C4-2B (cell line): ENCODE measurements at regions not wholly inside any gene's neighbourhood (a gene's known extent, or its start where the extent isn't known, plus 50 kb on each side); places are given as distances from the start of the nearest gene placed in this dataset.

Experiments used
- H3K27ac ChIP-seq: fragments of 450-650 bp; 2 replicates; pipeline ENCODE4 v1.5.1; 2017
- ZFX ChIP-seq: fragments of 450-650 bp; IDR thresholded peaks from 2 replicates; pipeline ENCODE4 v1.6.1; 2017
- TF ChIP-seq, protein P1 (sequence below): fragments of 450-650 bp; conservative IDR thresholded peaks from 2 replicates; pipeline ENCODE4 v1.5.1; 2017; ENCODE audit warnings: mild to moderate bottlenecking

DNA sequence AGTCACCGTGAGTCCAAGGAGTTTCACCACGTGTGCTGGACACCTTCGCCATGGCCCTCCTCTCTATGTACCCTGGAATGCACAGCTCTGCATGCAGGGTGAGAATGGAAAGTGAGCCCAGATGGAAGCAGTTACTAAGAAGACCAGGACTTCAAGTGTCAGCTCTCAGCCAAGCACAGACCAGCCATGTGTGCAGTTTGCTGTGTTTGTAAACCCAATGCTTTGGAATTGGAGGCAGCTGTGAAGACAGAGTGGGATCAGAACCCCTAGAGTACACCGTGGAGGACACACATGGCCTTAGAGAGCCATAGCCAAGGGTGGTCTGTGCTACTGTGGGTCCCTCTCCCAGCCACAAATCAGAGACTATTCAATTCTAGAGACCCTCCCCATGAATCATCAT lies 655.5 kb upstream of the ID2 start:
- no peak for TF ChIP-seq ZFX
- TF ChIP-seq, protein P1, sequence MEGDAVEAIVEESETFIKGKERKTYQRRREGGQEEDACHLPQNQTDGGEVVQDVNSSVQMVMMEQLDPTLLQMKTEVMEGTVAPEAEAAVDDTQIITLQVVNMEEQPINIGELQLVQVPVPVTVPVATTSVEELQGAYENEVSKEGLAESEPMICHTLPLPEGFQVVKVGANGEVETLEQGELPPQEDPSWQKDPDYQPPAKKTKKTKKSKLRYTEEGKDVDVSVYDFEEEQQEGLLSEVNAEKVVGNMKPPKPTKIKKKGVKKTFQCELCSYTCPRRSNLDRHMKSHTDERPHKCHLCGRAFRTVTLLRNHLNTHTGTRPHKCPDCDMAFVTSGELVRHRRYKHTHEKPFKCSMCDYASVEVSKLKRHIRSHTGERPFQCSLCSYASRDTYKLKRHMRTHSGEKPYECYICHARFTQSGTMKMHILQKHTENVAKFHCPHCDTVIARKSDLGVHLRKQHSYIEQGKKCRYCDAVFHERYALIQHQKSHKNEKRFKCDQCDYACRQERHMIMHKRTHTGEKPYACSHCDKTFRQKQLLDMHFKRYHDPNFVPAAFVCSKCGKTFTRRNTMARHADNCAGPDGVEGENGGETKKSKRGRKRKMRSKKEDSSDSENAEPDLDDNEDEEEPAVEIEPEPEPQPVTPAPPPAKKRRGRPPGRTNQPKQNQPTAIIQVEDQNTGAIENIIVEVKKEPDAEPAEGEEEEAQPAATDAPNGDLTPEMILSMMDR, result no peak
- no peak overlapping the region for H3K27ac ChIP-seq

DNA sequence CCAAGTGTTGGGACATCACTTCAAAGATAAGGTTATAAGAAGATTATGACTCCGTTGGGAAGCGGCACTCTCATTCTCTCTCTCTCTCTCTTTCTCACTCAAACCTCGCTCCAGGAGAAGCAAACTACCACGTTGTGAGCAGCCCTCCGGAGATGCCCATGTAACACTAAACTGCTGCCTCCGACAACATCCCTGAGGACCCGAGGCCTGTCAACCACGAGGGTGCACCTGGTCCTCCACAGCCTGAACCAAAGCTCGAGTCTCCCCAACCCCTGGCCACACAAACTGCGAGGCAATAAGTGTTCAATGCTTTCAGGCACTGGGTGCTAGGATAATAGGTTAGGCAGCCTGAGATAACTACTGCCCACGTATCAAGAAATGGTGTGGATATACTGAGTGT lies 654.5 kb upstream of the ID2 start:
- TF ChIP-seq, protein P1, result no peak
- no peak for TF ChIP-seq ZFX
- no peak overlapping the region for H3K27ac ChIP-seq

DNA sequence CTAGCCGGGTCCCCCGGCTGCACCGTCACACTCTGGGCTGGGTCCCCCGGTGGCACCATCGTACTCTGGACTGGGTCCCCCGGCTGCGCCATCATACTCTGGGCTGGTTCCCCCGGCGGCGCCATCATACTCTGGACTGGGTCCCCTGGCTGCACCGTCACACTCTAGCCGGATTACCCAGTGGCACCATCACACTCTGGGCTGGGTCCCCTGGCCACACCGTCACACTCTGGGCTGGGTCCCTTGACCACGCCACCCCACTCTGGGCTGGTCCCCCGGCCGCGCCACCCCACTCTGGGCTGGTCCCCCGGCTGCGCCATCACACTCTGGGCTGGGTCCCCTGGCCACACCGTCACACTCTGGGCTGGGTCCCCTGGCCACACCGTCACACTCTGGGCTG lies 653.8 kb upstream of the ID2 start:
- no peak overlapping the region for H3K27ac ChIP-seq
- TF ChIP-seq, protein P1, result no peak
- no peak for TF ChIP-seq ZFX

DNA sequence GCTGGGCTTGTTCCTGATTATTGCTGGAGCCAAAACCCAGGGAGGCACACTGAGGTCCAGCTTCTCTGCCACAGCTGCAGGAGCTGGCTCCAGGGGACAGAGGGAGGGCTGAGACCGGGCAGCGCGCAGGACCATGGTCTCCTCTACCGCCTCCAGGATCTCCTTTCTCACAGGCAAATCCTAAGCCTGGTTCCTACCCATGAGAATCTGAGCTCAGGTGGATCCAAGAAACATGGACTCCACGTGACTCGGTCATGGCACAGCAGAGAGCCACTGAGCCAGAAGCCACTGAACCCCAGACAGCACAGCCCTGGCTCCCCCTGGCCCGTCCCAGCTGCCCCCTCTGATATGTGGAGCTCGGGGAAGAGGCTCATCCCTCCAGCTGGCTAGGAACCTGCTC lies 653.4 kb upstream of the ID2 start:
- TF ChIP-seq, protein P1, result no peak
- TF ChIP-seq ZFX, result no peak
- H3K27ac ChIP-seq, result no peak overlapping the region

DNA sequence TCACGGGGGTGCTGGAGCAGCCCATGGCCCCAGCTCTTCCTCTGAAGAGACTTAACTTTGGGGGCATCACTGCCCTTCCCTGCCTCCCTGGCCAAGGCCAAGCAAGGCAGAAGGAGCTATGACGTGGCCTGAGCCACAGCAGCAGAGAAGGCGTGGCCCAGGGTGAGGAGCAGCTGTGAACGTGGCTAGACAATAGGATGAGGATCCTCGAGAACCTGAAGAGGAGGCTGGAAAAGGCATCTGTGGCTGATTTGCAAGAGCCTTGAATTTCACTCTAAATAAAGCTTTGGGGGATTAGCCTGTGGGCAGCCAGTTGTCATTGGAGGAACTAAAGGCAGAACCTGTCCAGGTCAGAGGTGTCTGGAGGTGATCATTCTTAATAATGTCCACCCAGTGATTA lies 652.9 kb upstream of the ID2 start:
- H3K27ac ChIP-seq, result no peak overlapping the region
- TF ChIP-seq, protein P1, result no peak
- TF ChIP-seq ZFX, result no peak

DNA sequence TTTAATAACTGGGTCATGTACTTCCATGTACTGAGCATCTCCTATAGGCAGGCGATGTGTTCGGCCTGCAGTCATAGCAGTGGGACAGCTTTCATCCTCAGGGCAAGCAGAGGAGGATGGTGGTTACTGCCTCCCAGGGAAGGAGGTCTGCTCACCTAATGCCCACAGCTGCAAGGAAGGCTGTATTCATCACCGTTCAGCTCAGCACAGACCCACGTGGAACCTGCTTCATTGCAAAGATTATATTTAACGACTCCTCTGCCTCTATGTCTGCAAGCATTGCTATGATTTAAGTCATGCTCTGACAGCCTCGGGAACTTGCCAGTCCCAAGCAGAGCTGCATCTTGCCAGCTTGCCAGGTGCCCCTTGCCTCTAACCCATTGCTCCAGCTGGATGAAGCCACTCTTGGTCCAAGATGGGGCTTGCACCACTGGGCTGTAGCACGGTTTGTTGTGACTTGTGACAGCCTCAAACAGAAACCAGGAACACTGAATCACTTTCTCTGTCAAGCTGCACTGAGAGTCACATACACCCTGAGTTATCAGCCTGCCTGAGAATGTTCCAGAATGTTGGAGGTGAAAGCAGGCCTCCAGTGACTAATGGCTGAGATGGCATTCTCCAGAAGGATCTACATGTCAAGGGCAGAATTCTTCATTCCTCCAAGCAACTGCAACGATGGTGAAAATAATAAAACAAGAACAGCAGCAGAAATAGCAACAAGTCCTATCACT lies 651.1 kb upstream of the ID2 start:
- no peak overlapping the region for H3K27ac ChIP-seq
- no peak for TF ChIP-seq ZFX
- TF ChIP-seq, protein P1, result no peak

DNA sequence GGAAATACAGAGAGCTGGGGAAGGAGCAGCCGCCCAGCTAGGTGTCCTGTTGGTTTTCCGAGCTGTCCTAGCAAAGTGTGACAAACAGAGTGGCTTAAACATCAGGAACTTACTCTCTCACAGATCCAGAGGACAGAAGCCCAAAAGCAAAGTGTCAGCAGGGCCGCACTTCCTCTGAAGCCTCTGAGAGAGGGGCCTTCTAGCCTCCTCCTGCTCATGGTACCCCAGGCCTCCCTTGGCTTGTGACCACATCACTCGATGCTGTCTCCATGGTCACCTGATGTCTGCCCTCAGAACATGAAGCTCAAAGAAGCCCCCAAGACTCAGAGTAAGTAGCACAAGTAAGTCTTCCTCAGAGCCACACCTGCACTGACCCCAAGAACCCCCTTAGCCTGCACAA lies 650.5 kb upstream of the ID2 start:
- TF ChIP-seq ZFX, result no peak
- TF ChIP-seq, protein P1, result no peak
- H3K27ac ChIP-seq, result no peak overlapping the region
